ENCODE measurements at regions not wholly inside any gene's neighbourhood (a gene's known extent, or its start where the extent isn't known, plus 50 kb on each side); places are given as distances from the start of the nearest gene placed in this dataset.
"Not testable (repeated sequence)": the region's sequence is repeated elsewhere in the genome, so short reads cannot be mapped to it uniquely, and the experiment has no call there.

- not testable (repeated sequence) for TF ChIP-seq CTCF (IDR thresholded peaks at IDR 0.05); GABPB1 (CRISPR knock-in tag; IDR thresholded peaks at IDR 0.05); ELF4 (CRISPR knock-in tag; IDR thresholded peaks at IDR 0.05; ENCODE audit: low read depth); USF2 (CRISPR knock-in tag; IDR thresholded peaks at IDR 0.05); ETV6 (CRISPR knock-in tag; IDR thresholded peaks at IDR 0.05); ZNF281 (CRISPR knock-in tag; IDR thresholded peaks at IDR 0.05); ZNF425 (CRISPR knock-in tag; conservative IDR thresholded peaks at IDR 0.05); SOX15 (CRISPR knock-in tag; IDR thresholded peaks at IDR 0.05); RORB (CRISPR knock-in tag; IDR thresholded peaks at IDR 0.05)
Observed at GRCh38 chr3:94377863-94378262, 315.0 kb downstream of the NSUN3 start.

All from WTC11 (cell line).